G401 (cell line): ENCODE measurements at regions not wholly inside any gene's neighbourhood (a gene's known extent, or its start where the extent isn't known, plus 50 kb on each side); places are given as distances from the start of the nearest gene placed in this dataset.
A peak's percentile ranks its signal among the peaks of the same experiment; 100 is the strongest.

Source experiments
- DNase-seq: peaks from one replicate; pipeline ENCODE4 v3.0.0-alpha.2; 2015; ENCODE audit warnings: low spot score
- in situ Hi-C: cut with HindIII; loops from 2 replicates; pipeline ENCODE4 v1.10.0; 2016; ENCODE audit warnings: low sequenced_read_pairs, mixed read lengths

GRCh38 chr2:239691720-239692119 is 290.9 kb upstream of the HDAC4 start:
- in situ Hi-C loops, result no loop called here

GRCh38 chr2:239690651-239691631 is 290.1 kb upstream of the HDAC4 start:
- peak; percentile 21 for DNase-seq

More at GRCh38 chr2:239691720-239692119, 290.9 kb upstream of the HDAC4 start:
- DNase-seq, result no peak

DNA sequence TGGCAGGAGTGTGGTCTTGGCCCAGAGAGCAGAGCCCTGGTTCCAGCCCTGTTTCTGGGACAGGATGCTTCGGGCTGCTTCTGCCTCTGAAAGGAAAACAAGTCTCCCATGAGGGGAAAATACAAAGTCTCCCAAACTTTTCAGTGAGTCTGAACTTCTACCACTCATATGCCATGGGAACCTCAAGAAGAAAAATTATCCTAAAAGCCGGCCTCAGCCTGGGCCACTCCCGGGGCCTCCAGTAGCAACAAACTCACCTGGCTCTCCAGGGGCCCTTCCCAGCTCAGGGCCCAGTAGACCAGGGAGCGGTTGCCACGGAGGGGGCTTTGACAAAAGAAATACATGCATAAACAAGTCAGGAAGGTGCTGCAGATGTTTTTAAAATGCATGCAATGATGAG is 289.2 kb upstream of the HDAC4 start:
- in situ Hi-C loops, result no loop called here
- DNase-seq, result no peak

More at GRCh38 chr2:239690651-239691631, 290.1 kb upstream of the HDAC4 start:
- in situ Hi-C loops, result no loop called here

- DNase-seq, result no peak
- in situ Hi-C loops, result no loop called here
Measured at GRCh38 chr2:239689410-239689809, 288.6 kb upstream of the HDAC4 start.

DNA sequence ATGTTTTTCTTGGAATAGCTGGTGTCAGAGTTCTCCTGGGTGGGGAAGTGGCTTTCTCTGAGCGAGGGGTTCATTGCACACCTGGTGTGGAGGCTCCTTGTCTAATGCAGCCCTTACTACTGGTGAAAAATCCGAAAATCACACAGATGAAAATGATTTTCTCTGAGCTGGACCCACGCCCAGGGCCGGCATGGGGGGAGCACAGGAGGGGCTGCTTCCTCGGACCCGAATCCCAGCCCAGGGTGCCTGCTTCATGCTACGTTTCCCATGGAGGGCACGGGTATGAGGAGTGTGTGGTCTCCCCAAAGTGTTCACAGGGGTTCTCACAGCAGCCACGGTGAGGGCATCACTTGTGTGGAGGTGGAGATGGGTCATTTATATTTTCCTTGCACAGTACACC is 288.0 kb upstream of the HDAC4 start:
- in situ Hi-C loops, result no loop called here
- no peak for DNase-seq

DNA sequence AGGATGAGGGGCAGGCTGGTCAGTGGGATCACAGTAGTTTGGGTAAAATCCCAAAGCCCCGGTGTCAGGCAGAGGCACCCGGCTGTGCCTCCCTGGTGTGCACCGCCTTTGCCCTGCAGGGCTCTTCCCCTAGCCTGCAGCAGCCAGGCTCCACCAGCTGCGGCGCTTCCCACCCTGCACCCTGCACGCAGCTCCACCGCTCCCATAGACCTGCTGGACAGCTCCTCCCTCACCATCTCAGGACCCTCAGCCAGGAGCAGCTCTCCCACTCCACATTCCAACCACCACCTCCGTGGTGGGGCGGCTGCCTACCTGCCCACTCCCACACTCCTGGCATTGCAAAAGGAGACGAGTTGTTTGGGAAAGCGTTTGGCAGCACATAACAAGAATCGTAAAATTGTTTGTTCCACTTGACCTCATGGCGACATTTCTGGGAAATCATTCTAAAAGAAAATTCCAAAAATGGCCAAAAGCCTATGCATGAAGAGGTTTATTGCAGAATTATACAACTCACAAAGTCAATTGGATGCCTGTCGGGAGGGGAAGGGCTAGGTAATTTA is 287.4 kb upstream of the HDAC4 start:
- DNase-seq, result no peak
- in situ Hi-C loops, result no loop called here

DNA sequence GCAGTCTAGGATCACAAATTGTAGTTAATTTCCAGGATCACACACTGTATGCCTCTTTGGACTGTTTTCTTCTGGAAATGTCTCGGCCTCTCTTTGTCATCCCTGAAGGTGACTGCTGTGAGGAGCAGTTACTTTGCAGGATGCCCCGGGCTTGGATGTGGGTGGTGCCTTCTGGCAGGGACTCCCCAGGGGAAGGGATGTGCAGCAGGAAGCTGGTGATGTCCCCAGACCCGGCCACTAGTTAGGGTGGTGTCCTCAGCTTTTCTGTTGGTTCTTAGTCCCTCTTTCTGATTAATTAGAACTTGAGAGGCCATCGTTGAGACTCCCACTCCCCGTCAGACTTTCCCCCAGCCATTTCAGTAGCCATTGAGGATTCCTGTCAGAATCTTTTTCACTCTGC is 286.6 kb upstream of the HDAC4 start:
- in situ Hi-C loops, result no loop called here
- DNase-seq, result no peak

- no peak for DNase-seq
- in situ Hi-C loops, result no loop called here
Measured at GRCh38 chr2:239685965-239686364, 285.1 kb upstream of the HDAC4 start.

DNA sequence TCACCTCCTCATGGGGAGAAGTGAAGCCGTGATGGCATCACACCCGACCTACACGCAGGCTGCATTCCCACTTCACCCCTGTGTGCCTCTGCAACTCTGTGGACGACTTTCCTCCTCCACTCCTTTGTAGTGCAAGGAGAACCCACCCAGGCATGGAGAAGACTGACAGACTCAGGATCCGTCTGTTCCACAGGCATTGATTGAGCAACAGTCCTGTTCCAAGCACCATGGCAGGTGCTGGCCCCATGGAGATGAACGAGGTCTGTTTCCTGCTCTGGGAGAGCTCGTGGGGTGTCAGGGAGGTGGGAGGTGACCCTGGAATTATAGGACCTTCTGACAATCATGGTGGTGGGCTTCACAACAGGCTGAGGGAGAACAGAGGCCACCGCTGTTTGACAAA is 284.7 kb upstream of the HDAC4 start:
- DNase-seq, result no peak
- in situ Hi-C loops, result no loop called here

DNA sequence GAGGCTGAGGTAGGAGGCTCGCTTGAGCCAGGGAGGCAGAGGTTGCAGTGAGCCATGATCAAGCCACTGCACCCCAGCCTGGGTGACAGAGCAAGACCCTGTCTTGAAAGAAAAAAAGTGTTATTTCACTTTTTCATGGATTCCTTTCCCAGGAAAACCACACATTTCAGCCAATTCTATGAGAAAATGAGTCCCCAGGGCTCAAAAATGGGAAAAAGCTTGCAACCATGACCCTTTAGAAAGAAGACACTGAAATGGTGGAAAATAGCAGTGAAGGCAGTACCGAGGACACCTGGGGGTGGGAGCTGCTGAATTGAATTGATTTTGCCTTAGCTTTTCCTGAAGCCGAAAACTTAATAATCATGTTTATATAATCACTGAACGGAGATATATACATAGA is 284.2 kb upstream of the HDAC4 start:
- no peak for DNase-seq
- in situ Hi-C loops, result no loop called here

DNA sequence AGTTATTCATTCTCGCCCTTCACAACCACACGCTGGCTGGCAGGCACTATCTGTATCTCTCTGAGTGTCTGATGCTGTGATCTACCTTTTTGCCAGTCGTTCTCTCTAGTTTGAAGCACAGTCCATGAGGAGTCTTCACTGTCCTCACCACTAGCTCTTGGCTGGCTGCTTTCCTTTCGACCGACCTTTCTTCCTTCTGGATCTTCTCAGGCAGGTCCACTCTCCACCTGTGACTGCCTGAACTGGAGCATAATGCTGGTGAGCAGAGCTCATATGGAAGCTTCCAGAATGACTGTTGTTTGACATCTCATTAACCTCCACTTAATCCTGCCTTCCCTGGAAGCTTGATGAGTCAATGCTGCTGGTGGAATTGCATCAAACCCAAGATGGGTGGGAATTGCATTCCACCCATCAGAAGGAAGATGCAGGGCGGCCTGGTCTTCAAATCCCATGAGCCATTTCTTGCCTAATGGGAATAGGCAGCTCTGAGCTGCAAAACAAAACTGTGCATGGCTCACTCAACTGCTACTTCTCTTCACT is 283.5 kb upstream of the HDAC4 start:
- in situ Hi-C loops, result no loop called here
- no peak for DNase-seq

DNA sequence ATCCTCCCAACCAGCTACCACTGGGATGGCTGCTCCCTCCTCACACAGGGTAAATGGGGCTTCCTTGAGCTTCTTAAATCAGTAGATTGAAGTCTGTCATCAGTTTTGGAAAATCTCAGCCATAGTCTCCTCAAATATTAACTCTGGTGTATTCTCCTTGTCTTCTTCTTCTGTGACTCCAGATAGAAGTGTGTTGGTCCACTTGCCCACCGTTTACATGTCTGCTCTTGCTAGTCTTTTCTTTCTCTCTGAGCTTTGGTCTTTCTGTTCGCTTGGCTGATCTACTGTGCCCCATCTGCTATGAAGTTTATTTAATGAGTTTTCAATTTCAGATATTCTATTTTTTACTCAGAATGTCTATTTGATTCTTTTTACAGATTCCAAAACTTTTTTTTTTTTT is 281.7 kb upstream of the HDAC4 start:
- no peak for DNase-seq
- in situ Hi-C loops, result no loop called here

- DNase-seq, result no peak
- in situ Hi-C loops, result no loop called here
Measured at GRCh38 chr2:239679755-239680154, 278.9 kb upstream of the HDAC4 start.

DNA sequence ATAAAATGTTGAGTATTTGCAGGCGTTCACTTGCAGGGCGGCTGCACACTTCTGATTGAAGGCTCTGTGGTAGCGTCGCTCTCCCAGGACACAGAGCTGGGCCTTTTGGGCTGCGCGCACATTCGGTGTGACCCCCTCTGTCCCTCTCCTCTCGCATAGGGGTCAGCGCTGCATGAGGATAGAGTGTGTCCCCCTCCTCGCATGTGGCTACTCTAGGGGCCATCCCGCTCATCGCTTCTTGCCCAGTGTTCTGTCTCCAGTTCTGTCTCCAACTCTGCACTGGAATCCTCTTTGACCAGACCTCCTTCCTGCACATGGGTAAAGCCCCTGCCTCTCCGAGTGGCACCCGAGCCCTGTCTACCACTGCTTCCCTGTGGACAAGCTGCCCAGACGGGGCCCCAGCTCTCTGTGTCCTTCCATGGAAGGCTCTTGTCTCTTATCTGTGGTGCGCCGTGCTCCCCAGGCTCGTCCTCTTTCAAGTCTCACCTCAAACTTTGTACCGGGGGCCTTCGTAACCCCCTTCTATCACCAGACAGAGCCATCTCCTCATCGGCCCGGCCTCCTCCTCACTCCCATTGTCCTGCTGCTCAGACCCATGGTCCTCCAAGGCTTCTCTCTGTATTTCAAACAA is 278.0 kb upstream of the HDAC4 start:
- no peak for DNase-seq
- in situ Hi-C loops, result no loop called here

- DNase-seq, result no peak
- in situ Hi-C loops, result no loop called here
Measured at GRCh38 chr2:239678186-239678490, 277.3 kb upstream of the HDAC4 start.

- in situ Hi-C loops, result no loop called here
- DNase-seq, result no peak
Measured at GRCh38 chr2:239677453-239678185, 276.8 kb upstream of the HDAC4 start.

DNA sequence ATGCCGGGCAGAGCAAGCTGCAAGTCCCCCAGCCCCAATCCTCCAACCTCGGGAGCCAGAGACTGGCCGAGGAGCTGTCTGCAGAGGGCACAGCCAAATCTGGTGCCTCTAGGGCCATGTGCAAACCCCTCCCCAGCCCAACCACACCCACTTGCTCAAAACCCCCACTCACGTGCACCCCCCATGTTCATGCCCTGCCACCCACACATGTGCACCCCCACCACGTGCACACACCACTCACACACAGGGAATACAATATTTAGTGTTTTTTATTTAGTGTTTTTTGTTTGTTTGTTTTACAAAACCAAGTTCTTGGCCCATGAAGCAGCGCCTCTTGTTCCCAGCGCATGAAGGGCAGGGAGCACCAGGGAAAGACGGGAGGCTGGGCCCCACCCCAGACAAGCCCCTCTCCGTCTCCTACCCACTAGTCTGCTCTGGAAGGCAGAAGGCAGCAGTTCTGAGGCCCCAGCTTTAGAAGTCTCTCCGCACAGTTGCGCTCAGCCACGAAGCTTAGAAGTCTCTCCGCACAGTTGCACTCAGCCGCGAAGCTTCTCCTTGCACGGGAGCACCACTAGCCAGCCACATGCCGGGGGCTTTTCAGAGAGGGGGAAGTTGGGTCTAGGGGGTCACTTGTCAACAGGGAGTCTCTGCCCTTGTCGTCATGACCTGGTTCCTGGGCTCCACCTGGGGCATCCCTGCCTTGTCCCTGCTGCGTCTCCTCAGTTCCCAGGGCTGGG is 276.1 kb upstream of the HDAC4 start:
- in situ Hi-C loops, result no loop called here
- no peak for DNase-seq

DNA sequence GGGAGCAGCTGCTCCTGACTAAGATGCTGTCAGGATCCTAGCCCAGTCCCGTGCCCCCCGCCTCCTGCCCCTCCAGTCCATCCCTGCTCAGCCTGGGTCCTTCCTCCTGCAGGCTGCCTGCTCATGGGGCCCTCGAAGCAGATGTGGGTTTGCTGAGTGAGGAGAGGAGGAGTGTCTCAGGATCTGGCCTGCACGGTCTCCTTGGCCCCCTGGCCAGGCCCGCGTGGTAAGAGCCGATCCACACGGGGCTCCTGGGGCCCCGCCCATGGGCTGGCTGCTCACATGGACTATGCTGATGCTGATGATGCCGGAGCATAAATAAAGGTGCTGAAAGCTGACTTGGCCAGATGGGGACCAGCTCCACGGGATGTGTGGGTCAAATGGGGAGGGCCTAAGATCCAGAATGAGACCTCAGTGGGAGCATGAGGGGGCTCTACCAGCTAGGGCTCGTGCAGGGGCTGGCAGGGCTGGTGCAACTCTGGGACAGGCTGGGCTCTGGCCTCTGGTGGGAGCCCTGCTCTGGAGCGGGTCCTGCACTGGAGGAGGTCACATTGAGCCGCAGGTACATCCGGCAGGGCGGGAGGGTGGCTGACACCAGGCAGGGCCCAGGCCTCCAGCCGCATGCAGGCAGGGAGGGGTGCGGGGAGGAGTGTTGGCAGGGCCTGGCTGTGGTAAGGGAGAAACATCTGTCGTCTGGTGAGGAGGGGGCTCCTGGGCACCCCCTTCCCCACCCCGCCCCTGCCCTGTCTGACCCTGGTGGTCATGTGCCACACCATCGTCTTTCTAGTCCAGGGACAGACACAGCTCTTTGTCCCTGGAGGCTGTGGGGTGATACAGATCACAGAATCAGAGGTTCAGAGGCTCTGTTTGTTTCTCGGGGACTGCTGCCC is 275.3 kb upstream of the HDAC4 start:
- no peak for DNase-seq

More for the DNA sequence above, 275.3 kb upstream of the HDAC4 start:
- in situ Hi-C loops, result no loop called here
